Spleen (tissue), 11 donors: ENCODE measurements at regions not wholly inside any gene's neighbourhood (a gene's known extent, or its start where the extent isn't known, plus 50 kb on each side); places are given as distances from the start of the nearest gene placed in this dataset.

Experiments used
- DNase-seq: peaks from one replicate; pipeline ENCODE4 v3.0.0-alpha.2; 2020
- H3K27ac ChIP-seq, 8 donors: fragments of 200-600 bp; sonication (generic) in 7 of 8; 1 replicate in 4 of 8; 2 replicates in 4 of 8; pipeline versions ENCODE4 v1.5.0 to v1.8.0; 2016 to 2021; ENCODE audit warnings: inconsistent platforms in 4 of 8, mild to moderate bottlenecking in 4 of 8, moderate library complexity in 1 of 8
- H3K27me3 ChIP-seq, 7 donors: fragments of 200-600 bp; sonication (generic) in 6 of 7; replicated peaks in 1 of 7; 1 replicate in 4 of 7; 2 replicates in 3 of 7; pipeline versions ENCODE4 v1.5.0 to v1.8.0; 2016 to 2021; ENCODE audit warnings: inconsistent platforms in 3 of 7, mild to moderate bottlenecking in 1 of 7
- H3K36me3 ChIP-seq, 6 donors: fragments of 200-600 bp; sonication (generic) in 5 of 6; 1 replicate in 4 of 6; 2 replicates in 2 of 6; pipeline versions ENCODE4 v1.5.0 to v1.8.0; 2016 to 2021; ENCODE audit warnings: inconsistent platforms in 2 of 6
- H3K4me1 ChIP-seq, 6 donors: fragments of 200-600 bp; sonication (generic) in 5 of 6; 1 replicate in 3 of 6; 2 replicates in 3 of 6; pipeline versions ENCODE4 v1.5.0 to v1.8.0; 2016 to 2021; ENCODE audit warnings: inconsistent platforms in 3 of 6
- H3K4me3 ChIP-seq, 8 donors: fragments of 200-600 bp; sonication (generic) in 7 of 8; 1 replicate in 4 of 8; 2 replicates in 4 of 8; pipeline versions ENCODE4 v1.5.0 to v1.8.0; 2016 to 2021; ENCODE audit warnings: inconsistent platforms in 4 of 8, mild to moderate bottlenecking in 4 of 8, moderate library complexity in 2 of 8
- H3K9me3 ChIP-seq, 8 donors: fragments of 200-600 bp; sonication (generic) in 7 of 8; 1 replicate in 4 of 8; 2 replicates in 4 of 8; pipeline versions ENCODE4 v1.5.0 to v1.8.0; 2016 to 2021; ENCODE audit warnings: inconsistent platforms in 4 of 8
- CTCF ChIP-seq, 11 experiments: fragments of 200-600 bp in 7 of 11; fragments of 450-650 bp in 4 of 11; sonication (generic) in 4 of 11; IDR thresholded peaks in 8 of 11; conservative IDR thresholded peaks in 3 of 11; 1 replicate in 7 of 11; 2 replicates in 4 of 11; pipeline versions ENCODE4 v1.4.0 to v1.8.0; 2016 to 2021; ENCODE audit warnings: antibody characterized with exemption in 11 of 11, inconsistent platforms in 4 of 11, mild to moderate bottlenecking in 1 of 11
- POLR2A ChIP-seq, 3 donors: fragments of 450-650 bp; IDR thresholded peaks; one replicate each; pipeline ENCODE4 v1.5.1; 2017; ENCODE audit warnings: antibody characterized with exemption in 3 of 3, mild to moderate bottlenecking in 1 of 3
- POLR2AphosphoS5 ChIP-seq, 3 donors: sonication (generic); formaldehyde crosslinking; IDR thresholded peaks; one replicate each; pipeline ENCODE4 v1.5.1; 2017; ENCODE audit warnings: antibody characterized with exemption in 3 of 3
- WGBS, 5 donors: extraction: QIAGEN DNeasy Blood & Tissue Kit in 3 of 5; methylation state at CpG; one replicate each; pipeline versions ENCODE4 v1.1.5 to v1.1.7; 2013 to 2018; 5-methylcytosine and 5-hydroxymethylcytosine counted together
- intact Hi-C: fragments of 100-400 bp; cut with DNase I; formaldehyde crosslinking; loops from one replicate; pipeline ENCODE4 v1.15.0; 2023; ENCODE audit warnings: low total_unique reads
- donor health status: healthy with polysubstance abuse.
- donor health status: DM: no; HTN: no; CAD: no; lungs with moderate emphysema.
- donor health status: DM: no; HTN: no; CAD: no.
- donor health status: Bipolar disorder and iron deficiency.
- donor health status: healthy.
- donor health status: DM: no; HTN: no; CAD: no.
- donor health status: DM: yes; HTN: yes; CAD: no.

DNA sequence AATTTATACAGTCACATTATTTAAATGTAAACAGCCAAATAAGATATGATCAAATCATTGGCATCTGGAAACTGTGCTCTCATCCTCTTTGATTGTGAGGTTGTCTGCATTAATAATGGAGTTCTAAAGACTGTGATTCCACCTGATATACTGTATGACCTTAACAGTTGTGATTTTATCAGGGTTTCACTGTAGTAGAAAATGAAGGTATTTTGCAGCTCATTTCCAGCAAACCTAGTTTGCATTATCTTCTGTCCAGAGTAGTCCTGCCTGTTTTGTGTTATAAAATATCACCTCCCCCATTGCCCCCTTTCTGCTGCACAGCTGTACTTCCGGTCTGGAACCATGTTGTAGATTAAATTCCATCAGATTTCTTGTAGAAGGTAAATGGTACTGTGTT, 731.6 kb upstream of the FANCL start:
- WGBS, 5 donors, result 47 to 83% (median 67%) methylated on average over 1 of the region's 1 CpG
- H3K27ac ChIP-seq, result no peak overlapping the region

DNA sequence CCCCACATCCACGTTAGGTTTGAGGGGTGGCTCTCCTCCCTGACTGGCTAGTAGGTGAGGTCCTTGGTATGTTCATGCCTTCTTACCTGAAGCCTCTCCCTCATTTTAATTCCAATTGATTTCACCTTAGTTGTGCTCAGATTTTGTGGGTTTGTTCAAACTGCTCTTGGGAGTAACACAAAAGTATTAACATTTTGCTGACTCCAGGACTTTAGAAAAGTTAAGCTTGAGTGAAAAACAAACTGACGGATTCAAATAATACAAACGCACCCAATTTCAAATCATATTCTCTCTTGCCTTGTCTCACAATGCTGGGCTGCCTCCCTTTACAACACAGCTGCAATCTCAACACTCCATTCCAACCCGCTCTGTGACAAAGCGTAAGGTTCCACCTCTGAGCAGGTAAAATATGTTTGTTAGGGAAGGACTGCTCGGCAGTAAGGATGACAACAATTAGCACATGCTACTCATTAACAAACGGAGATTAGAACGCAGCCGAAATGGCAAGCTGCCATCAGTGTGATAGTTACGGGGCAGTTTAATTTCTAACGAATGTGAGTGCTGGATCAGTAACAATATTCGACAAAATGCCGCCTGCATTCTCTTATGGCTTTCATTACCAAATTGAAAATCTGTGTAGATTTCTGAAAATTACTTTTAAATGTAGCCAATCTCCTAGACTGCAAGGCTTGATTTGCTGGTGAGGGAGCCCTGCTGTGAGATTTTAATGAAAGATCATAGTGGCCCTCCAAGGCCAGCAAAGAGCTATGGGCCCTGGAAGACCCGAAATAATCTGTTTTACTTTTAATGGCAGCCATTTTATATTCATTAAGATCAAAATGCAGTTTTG, 730.6 kb upstream of the FANCL start:
- DNase-seq, result no peak
- Histone ChIP-seq H3K27me3 (no peaks in the 10 kb centered on the region), H3K4me1 (no peaks in the 10 kb centered on the region), H3K9me3 (no peaks in the 10 kb centered on the region), H3K4me3 (no peak overlapping the region), H3K27ac (no peak overlapping the region), H3K36me3 (no peaks in the 10 kb centered on the region)
- 88 to 95% (median 91%) methylated on average over 14 of the region's 14 CpGs for WGBS, 5 donors
- TF ChIP-seq CTCF (IDR thresholded peaks at IDR 0.05 in 8 of 11, conservative IDR thresholded peaks at IDR 0.05 in 3 of 11) (no peak), POLR2A (IDR thresholded peaks at IDR 0.05) (no peak), POLR2AphosphoS5 (IDR thresholded peaks at IDR 0.05) (no peak)
- intact Hi-C loops, result no loop called here

More for the DNA sequence above, 731.6 kb upstream of the FANCL start:
- no peaks in the 10 kb centered on the region for H3K27me3 ChIP-seq
- H3K9me3 ChIP-seq, result no peaks in the 10 kb centered on the region
- DNase-seq, result no peak
- no peaks in the 10 kb centered on the region for H3K36me3 ChIP-seq
- H3K4me3 ChIP-seq, result no peak overlapping the region
- TF ChIP-seq POLR2A (IDR thresholded peaks at IDR 0.05), result no peak
- TF ChIP-seq CTCF (IDR thresholded peaks at IDR 0.05 in 8 of 11, conservative IDR thresholded peaks at IDR 0.05 in 3 of 11), result no peak
- no peak for TF ChIP-seq POLR2AphosphoS5 (IDR thresholded peaks at IDR 0.05)
- intact Hi-C loops, result no loop called here
- no peaks in the 10 kb centered on the region for H3K4me1 ChIP-seq

DNA sequence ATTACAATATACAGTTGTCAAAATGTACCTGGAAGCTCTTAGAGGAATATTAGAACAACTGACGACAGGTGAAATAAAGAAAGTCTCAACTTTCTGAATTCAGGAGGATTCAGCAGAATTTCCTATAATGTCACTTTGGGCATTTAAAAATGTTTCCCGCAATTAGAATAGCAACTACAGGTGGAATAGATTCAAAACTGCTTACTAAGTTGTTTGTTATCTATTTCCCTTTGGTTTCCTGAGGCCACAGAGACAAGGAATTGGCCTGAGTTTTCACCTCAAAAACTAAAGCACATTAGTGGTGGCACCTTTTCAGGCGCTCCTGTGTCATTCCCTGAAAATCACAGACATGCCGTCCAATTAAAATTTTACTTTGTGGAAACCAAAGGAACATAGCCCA, 729.2 kb upstream of the FANCL start:
- 78 to 94% (median 85%) methylated on average over 4 of the region's 4 CpGs for WGBS, 5 donors
- no peak for DNase-seq
- H3K27ac ChIP-seq, result no peak overlapping the region
- intact Hi-C loops, result no loop called here
- H3K4me3 ChIP-seq, result no peak overlapping the region
- no peaks in the 10 kb centered on the region for H3K9me3 ChIP-seq
- no peaks in the 10 kb centered on the region for H3K4me1 ChIP-seq
- no peaks in the 10 kb centered on the region for H3K36me3 ChIP-seq
- no peak for TF ChIP-seq POLR2A (IDR thresholded peaks at IDR 0.05)
- no peak for TF ChIP-seq POLR2AphosphoS5 (IDR thresholded peaks at IDR 0.05)
- no peak for TF ChIP-seq CTCF (IDR thresholded peaks at IDR 0.05 in 8 of 11, conservative IDR thresholded peaks at IDR 0.05 in 3 of 11)
- H3K27me3 ChIP-seq, result no peaks in the 10 kb centered on the region

DNA sequence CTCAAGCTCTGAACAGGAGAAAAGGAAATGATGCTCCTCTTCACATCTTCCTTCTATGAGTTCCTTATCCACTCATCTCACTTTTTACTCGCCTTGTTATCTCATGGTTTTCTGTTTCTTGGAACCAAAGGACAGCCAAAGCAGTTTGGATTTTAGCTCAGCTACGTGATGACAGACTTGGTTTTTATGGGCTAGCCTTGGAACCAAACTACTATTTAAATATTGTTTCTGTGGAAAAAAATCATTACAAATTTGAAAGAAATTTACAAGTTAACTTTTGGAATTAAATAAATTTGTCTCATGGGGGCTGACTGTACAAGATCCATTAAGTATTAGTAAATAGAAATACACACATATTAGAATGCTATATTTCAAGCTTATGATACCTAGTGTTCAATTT, 727.8 kb upstream of the FANCL start:
- no peak overlapping the region for H3K4me3 ChIP-seq
- TF ChIP-seq CTCF (IDR thresholded peaks at IDR 0.05 in 8 of 11, conservative IDR thresholded peaks at IDR 0.05 in 3 of 11), result no peak
- no peak for TF ChIP-seq POLR2AphosphoS5 (IDR thresholded peaks at IDR 0.05)
- no peak for TF ChIP-seq POLR2A (IDR thresholded peaks at IDR 0.05)
- H3K9me3 ChIP-seq, result no peaks in the 10 kb centered on the region
- no peaks in the 10 kb centered on the region for H3K27me3 ChIP-seq
- DNase-seq, result no peak
- no peaks in the 10 kb centered on the region for H3K36me3 ChIP-seq
- no peaks in the 10 kb centered on the region for H3K4me1 ChIP-seq
- 79 to 93% (median 87%) methylated on average over 2 of the region's 2 CpGs for WGBS, 5 donors
- H3K27ac ChIP-seq, result no peak overlapping the region
- intact Hi-C loops, result no loop called here
